BE2C (cell line): ENCODE measurements at regions not wholly inside any gene's neighbourhood (a gene's known extent, or its start where the extent isn't known, plus 50 kb on each side); places are given as distances from the start of the nearest gene placed in this dataset.

Source experiments
- DNase-seq: peaks from one replicate; pipeline ENCODE4 v3.0.0-alpha.2; 2020
- H3K27me3 ChIP-seq: fragments of 250-450 bp; sonication (Bioruptor Pico); 2 replicates; pipeline ENCODE4 v1.5.1; 2020; ENCODE audit warnings: mild to moderate bottlenecking
- H3K36me3 ChIP-seq: fragments of 250-450 bp; sonication (Bioruptor Pico); 2 replicates; pipeline ENCODE4 v1.5.1; 2020; ENCODE audit warnings: mild to moderate bottlenecking
- H3K4me1 ChIP-seq: fragments of 250-450 bp; sonication (Bioruptor Pico); 2 replicates; pipeline ENCODE4 v1.5.1; 2020
- H3K4me3 ChIP-seq: 2 replicates; pipeline ENCODE4 v1.5.1; 2011; ENCODE audit warnings: low read depth, low read length
- H3K9me3 ChIP-seq: fragments of 250-450 bp; sonication (Bioruptor Pico); 2 replicates; pipeline ENCODE4 v1.5.1; 2020
- TF ChIP-seq, protein P1 (sequence below): IDR thresholded peaks from 2 replicates; pipeline ENCODE4 v1.5.1; 2012; ENCODE audit warnings: mild to moderate bottlenecking, low read depth, low read length

DNA sequence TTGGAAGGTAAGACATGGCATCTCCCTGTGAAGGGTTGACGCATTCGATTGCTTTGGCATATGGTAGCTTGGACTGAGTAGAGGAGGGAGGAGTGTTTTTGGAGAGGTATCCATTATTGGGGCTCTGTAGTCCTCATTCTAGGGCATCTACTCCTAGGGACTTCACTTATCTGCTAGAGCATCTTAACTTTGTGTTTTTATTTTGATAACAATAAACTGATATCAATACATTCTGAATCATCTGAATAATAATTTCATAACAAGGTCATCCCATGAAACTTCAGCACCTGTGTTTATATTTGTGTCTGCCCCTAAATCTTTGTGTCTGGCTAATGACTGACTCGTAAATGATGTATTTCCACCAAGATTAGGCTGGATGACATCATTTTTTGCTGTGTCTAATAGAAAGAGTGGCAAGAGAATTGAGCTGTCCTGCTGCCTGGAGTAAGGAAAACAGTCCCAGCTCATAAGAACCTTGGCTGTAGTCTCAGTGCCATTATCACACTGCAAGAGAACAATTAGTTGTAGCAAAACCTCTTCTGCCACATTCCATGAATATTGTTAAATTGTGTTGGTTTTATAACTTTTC lies 288.5 kb downstream of the PRL start:
- TF ChIP-seq, protein P1, sequence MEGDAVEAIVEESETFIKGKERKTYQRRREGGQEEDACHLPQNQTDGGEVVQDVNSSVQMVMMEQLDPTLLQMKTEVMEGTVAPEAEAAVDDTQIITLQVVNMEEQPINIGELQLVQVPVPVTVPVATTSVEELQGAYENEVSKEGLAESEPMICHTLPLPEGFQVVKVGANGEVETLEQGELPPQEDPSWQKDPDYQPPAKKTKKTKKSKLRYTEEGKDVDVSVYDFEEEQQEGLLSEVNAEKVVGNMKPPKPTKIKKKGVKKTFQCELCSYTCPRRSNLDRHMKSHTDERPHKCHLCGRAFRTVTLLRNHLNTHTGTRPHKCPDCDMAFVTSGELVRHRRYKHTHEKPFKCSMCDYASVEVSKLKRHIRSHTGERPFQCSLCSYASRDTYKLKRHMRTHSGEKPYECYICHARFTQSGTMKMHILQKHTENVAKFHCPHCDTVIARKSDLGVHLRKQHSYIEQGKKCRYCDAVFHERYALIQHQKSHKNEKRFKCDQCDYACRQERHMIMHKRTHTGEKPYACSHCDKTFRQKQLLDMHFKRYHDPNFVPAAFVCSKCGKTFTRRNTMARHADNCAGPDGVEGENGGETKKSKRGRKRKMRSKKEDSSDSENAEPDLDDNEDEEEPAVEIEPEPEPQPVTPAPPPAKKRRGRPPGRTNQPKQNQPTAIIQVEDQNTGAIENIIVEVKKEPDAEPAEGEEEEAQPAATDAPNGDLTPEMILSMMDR, result no peak
- H3K27me3 ChIP-seq, result no peaks in the 10 kb centered on the region
- no peak for DNase-seq
- H3K4me3 ChIP-seq, result no peak overlapping the region
- no peaks in the 10 kb centered on the region for H3K9me3 ChIP-seq
- H3K4me1 ChIP-seq, result peaks cover 7% of the 10 kb centered on the region
- H3K36me3 ChIP-seq, result no peaks in the 10 kb centered on the region

DNA sequence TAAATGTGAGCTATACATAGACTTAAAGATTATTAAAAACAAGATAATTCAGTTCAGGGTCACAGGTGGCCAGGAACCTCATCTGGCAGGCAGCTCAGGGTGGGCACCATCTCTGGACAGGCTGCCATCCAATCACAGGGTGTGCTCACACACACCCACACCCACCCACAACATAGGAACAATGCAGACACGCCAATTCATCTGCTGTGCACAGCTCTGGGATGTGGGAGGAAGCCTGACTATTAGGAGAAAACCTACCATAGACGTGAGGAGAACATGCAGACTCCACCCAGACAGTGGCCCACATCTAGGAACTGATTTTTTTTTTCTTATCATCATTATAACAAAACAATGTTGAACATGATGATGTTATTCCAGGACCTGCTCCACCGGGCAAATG lies 286.7 kb downstream of the PRL start:
- DNase-seq, result no peak
- Histone ChIP-seq H3K9me3 (no peaks in the 10 kb centered on the region), H3K4me1 (peaks cover 7% of the 10 kb centered on the region), H3K27me3 (no peaks in the 10 kb centered on the region), H3K4me3 (no peak overlapping the region), H3K36me3 (no peaks in the 10 kb centered on the region)
- TF ChIP-seq, protein P1, result no peak

DNA sequence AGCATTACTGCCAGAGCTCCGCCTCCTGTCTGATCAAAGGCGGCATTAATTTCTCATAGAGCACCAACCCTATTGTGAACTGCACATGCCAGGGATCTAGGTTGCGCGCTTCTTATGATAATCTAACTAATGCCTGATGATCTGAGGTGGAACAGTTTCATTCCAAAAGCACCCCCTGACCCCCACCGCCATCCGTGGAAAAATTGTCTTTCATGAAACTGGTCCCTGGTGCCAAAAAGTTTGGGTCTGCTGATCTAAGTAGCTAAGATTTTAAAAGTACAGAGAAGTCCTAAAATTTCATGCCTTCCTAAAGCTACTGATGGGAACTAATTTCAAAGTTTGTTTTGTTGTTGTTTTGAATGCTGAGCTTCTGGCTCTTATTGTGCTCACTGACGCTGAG lies 281.6 kb downstream of the PRL start:
- no peak overlapping the region for H3K4me3 ChIP-seq
- H3K9me3 ChIP-seq, result no peaks in the 10 kb centered on the region
- no peaks in the 10 kb centered on the region for H3K36me3 ChIP-seq
- no peaks in the 10 kb centered on the region for H3K4me1 ChIP-seq
- no peak for DNase-seq
- TF ChIP-seq, protein P1, result no peak
- H3K27me3 ChIP-seq, result no peaks in the 10 kb centered on the region

DNA sequence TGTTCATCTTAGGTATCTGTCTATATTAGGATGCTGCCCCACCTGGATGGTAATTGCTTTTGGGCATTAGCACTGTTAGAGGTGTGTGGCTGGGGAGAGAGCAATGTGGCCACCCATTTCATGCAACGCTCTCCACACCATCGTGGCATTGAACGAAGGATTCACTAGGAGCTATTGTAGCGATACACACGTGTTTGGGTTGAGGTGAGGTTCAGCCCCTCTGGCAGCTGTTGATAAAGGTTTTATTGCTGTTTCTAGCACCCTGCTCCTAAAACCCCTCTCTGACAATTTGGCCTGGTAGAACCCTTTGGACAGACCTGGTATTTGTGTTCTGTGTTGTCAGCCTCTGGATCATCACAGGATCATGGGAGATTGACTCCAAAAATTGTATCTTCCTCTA lies 280.9 kb downstream of the PRL start:
- Histone ChIP-seq H3K9me3 (no peaks in the 10 kb centered on the region), H3K36me3 (no peaks in the 10 kb centered on the region), H3K27me3 (no peaks in the 10 kb centered on the region), H3K4me3 (no peak overlapping the region), H3K4me1 (no peaks in the 10 kb centered on the region)
- TF ChIP-seq, protein P1, result no peak
- DNase-seq, result no peak

DNA sequence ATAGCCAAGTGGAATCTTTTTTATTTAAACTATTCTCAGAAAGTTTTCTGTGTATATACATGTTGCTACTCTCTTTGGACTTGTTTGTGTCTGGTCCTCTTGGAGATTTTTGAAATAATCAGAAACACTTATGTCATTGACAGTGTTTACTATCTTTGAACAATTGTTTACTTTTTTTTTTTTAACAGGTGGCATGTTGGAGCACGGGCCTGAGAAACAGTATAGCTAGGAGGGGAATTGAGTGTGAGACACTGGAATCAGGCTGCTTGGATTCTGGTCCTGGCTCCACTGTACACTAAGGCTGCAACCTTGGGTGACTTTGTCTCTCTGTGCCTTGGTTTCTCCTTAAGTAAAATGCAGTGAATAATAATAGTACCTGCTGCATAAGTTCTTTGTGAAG lies 279.6 kb downstream of the PRL start:
- no peaks in the 10 kb centered on the region for H3K36me3 ChIP-seq
- DNase-seq, result no peak

DNA sequence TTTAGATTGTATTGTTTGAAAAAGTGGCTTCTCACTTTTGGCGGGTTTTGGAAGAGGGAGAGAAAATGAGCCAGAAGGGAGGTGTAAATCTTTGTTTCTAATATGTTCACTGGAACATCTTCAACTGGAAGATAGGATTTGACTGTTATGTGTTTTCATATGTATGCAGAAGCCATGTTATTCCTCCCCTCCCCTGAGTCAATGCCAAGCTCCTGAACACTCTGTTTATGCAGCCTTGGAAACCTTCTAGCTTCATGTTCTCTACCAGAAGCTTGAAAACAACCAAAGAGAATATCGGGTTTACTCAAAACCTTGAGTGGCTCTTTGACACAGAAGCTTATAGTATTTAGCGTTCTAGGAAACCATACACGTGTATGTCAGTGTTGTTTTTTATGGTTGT lies 279.1 kb downstream of the PRL start:
- no peak overlapping the region for H3K4me3 ChIP-seq
- H3K4me1 ChIP-seq, result no peaks in the 10 kb centered on the region
- H3K36me3 ChIP-seq, result no peaks in the 10 kb centered on the region
- H3K9me3 ChIP-seq, result no peaks in the 10 kb centered on the region
- TF ChIP-seq, protein P1, result no peak
- no peaks in the 10 kb centered on the region for H3K27me3 ChIP-seq
- no peak for DNase-seq

More for the DNA sequence above, 279.6 kb downstream of the PRL start:
- TF ChIP-seq, protein P1, result no peak
- H3K9me3 ChIP-seq, result no peaks in the 10 kb centered on the region
- no peaks in the 10 kb centered on the region for H3K27me3 ChIP-seq
- H3K4me3 ChIP-seq, result no peak overlapping the region
- no peaks in the 10 kb centered on the region for H3K4me1 ChIP-seq
